HG02870 (cell line): ENCODE measurements at regions not wholly inside any gene's neighbourhood (a gene's known extent, or its start where the extent isn't known, plus 50 kb on each side); places are given as distances from the start of the nearest gene placed in this dataset.

Experiments used
- ATAC-seq: cut with Tn5 transposase; IDR thresholded peaks from one replicate; pipeline ENCODE4 v1.9.1; 2021; ENCODE audit warnings: mild to moderate bottlenecking, moderate library complexity; ENCODE audit not compliant: unreplicated experiment

DNA sequence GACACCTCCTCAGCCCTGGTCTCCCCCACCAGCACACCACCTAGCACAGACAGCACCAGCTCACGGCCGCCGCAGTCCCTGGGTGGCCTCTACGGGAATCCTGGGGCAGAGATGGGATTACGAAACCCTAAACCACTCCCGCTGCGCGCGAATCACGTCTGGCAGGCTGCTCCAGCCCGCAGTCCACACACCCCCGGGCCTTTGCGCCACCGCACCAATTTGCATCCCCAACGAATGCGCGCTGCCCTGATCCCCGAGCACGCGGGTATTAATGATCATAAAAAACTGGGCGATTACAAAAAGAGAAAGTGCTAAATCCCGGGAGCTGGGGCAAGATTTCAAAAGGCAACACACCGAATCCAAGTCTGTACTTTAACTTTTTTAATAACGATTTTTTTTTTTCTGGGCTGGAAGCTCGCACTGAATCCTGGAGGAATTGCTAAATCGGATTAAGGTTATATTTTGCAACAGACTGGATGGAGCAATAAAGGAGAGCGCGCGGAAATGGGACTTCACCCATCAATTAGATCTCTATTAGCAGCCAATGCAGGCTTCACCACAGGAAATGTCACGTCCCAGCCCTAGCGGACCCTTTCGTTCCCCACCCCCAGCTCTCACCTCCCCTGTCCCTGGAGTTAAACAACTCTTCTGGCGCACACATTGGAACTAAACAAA lies 69.8 kb upstream of the TMEM33 start:
- no peak for ATAC-seq

DNA sequence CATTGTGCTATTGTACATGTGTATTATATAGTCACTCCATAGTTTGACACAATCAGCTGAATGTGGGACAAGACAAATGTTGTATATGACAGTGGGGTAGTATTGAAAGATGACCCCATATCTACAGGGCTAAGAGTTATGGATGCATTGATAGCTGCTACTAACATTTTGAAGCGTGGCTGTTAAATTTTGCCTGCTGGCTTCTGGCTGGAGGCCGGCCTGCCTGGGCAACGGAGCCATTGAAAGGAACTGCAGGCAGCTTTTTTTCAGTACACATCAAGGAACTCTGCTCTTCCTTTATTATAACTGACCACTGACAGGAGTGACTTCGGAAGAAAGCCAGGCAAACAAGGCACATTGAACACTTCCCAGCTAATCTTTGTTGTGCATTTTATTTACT lies 76.1 kb upstream of the TMEM33 start:
- ATAC-seq: no peak

DNA sequence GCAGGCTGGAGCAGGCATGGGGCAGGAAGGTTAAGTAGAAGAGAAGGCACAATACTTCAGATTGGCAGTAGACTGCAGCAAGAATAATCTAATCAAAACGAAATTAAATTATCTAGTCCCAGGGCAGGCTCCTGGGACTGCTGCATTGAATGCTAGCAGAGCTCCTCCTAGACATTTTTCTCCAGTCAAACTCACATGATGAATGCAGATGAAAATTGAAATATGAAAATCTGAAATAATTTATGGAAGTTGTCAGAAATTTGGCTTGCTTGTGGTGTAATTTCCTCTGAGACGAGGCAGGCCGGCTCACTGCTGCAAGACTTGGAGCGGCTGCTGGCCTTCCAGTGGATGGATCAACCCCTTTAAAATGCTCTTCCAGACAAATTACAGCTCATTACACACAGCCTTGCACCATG lies 78.0 kb upstream of the TMEM33 start:
- no peak for ATAC-seq

DNA sequence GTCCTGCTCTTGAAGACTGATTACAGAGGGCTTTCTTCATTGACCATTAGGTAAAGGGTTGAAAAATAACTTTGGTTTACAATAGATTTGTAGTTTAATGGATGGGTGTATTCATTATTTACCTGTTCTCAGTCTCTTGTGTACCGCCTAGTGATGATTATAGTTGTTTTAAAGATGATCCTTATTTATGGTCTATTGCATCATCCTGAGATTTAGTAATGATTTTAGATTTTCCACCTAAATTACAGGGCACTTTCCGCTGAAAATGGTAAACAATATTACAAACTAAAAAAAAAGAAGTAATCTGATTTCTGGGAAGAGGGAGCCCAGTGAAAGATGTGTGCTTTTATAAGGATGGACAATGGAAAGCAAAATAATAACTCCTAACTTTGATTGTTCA lies 78.4 kb upstream of the TMEM33 start:
- no peak for ATAC-seq

DNA sequence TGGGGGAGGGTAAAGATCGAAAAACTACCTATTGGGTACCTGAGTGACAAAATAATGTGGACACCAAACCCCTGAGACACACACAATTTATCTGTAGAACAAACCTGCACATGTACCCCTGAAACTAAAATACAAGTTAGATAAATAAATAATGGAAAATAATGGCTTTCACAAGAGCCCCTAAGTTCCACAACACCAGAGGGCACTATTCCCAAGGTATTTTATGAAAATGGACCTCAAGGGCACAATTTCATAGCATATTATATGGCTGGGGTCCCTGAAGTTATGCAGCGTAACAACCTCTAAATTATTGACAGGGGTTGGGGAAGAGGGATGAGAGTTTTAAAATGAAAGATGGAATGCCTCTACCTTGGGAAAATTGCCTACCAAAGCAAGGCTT lies 81.3 kb upstream of the TMEM33 start:
- no peak for ATAC-seq

DNA sequence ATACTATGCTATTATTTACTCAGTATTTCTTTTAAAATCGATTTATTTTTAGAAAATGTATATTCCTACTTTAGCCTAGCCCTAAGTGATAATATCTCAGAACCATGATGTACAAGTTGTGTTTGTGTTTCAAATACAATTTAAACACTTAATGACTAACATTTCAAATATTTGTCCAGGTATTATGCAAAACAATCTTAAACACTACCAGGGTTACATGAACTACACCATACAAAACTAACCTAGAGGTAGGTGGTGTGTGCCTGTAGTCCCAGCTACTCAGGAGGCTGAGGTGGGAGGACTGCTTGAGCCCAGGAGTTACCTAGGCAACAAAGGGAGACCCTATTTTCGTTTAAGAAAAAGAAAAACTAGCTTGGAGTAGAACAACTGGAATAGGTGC lies 83.0 kb upstream of the TMEM33 start:
- ATAC-seq: no peak

DNA sequence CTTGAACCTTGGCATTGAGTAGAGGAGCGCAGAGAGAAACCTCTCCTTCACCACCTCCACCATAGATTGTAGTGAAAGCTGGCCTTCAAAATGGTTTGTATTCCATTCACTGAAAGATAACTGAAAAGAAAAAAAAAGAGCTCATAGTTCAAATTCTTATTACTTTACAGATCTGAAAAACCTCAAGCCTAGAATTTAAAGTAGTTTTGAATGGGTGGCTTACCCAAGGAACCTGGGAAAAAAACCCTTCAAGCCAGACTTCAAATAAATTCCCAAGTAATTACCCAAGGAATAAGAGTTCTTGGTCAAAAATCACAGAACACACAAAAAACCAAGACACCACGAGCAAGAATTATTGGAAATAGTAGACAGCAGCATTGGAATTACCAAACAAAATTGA lies 83.6 kb upstream of the TMEM33 start:
- ATAC-seq: no peak

GRCh38 chr4:41844327-41844726 lies 90.9 kb upstream of the TMEM33 start:
- ATAC-seq: no peak

- peak; percentile 94 for ATAC-seq
Measured at GRCh38 chr4:41839916-41840854, 91.7 kb upstream of the PHOX2B start.

- no peak for ATAC-seq
Measured at GRCh38 chr4:41838590-41838989, 90.1 kb upstream of the PHOX2B start.

GRCh38 chr4:41835321-41835995 lies 86.9 kb upstream of the PHOX2B start:
- ATAC-seq: no peak

DNA sequence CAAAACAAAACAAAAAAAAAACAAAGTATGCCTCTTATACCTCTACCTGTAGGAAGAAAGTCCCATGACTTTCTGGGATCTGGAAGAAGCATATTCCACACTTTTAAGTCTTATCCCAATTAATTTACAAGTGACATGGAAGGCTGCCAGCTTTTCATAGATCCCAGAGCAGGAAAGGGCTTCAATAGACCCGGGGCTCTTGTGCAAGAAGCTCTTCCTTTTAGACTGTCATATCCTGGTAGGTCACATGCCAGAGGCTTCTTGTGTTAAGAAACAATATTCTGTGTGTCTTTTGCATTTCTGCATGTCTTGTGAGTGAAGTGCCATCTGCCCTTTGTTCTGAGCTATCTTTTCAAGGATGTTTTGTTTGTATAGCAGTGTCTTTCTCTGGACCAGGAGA lies 84.4 kb upstream of the PHOX2B start:
- ATAC-seq: no peak

GRCh38 chr4:41822325-41822724 lies 73.8 kb upstream of the PHOX2B start:
- no peak for ATAC-seq

DNA sequence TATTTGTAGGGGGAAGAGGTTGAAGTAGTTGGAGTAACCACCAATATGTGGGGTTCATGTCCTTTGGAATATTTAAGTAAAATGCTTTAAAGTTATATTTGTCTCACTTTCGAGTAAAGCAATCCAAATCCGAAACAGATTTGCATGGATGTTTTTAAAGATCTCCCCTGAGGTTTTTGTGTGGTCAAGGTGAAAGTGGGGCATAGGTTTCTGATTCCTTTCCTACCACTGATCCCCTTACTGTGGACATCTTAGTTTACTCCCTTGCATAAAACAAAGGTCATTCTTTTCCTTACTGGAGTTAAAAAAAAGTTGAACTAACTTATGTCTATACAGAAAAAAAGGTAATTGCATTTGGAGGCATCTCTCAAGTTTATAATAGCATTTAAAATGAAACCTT lies 71.9 kb upstream of the PHOX2B start:
- ATAC-seq: peak; percentile 47

DNA sequence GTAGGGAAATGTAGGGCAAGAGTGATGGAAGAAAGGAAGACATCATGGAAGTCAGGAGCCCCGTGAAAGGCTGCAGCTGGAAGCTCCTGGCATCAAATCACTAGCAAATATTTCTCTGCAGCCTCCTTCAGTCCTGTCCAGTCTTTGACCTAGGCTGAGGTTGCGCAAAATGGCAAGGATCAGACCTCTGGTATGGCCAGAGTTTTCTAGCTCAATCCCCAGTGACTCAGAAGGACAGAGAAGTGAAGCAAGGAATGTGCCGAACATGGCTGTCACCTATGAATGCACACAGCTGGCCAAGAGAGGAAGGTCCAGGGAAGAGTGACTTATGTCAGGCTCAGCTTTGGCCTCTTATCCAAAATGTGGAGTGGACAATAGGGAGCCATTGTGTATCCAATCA lies 71.1 kb upstream of the PHOX2B start:
- ATAC-seq: no peak

DNA sequence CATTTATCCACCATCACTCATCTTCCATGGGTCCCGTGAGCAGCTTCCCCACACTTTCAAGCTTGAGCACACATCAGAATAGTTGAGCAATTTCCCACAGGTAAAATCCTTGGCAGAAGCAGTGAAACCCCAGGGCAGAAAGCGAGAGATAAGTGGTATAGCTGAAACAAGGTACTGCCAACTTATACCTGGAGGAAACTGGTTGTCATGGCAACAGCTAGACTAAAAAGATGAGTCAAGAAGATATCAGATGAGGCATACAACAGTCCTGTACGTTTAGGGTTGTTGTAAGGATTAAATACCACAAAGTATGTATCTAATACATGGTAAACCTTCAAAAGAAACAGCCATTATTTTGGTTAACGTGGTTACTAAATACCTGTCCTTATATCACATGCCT lies 66.9 kb upstream of the PHOX2B start:
- no peak for ATAC-seq

- ATAC-seq: no peak
Measured at GRCh38 chr4:41814565-41814964, 66.0 kb upstream of the PHOX2B start.

DNA sequence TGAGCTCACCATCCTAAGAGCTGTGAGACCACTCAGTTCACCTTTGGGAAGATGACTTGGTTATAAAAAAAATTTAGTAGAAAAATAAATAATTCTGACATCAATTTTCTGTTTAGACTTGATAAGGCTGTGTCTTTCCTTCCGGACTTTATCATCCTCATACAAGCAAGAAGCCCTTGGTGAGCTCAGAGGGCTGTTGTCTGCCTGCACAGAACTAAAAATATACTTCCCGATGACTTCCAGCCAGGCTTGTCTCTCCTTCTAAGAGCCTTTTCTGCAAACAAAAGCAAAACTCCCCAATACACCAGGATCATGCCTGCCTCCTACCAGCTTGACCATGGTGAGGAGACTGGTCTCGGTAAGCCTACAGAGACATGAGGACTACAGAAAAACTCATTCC lies 58.3 kb upstream of the PHOX2B start:
- ATAC-seq: no peak

DNA sequence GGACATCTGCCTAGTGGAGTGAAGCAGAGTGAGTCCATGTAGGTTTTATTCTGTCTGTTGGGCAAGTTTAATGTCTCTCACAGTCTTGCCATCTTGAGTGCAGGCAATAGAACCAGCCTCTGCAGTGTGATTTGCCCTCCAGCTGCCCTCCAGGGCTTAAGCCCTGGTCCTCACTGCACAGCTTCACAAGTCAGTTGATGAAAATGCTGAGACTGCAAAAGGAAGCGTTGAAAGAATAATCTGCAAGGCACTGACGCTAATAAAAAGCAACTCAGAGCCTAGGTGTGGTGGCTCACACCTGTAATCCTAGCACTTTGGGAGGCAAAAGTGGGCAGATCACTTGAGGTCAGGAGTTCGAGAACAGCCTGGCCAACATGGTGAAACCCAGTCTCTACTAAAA lies 54.1 kb upstream of the PHOX2B start:
- no peak for ATAC-seq

DNA sequence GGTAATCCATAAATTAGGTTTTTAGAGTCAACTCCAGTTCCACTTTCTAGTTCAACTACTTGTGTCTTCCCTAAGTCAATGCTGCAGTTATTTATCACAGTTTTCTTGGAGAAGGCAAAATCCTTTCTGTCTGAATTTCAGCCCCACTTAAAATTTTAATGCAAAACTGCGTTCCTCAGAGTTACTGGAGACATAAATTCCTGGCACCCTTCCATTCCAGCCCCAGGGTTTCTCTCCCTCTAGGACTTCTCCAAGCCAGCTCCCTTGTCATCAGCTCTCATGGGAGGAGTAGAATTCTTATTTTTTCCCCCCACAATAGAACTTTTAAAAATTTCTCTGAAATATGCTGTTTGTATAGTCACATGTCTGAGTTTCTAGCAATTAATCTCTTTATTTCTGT lies 50.6 kb upstream of the PHOX2B start:
- no peak for ATAC-seq
